ENCODE measurements at regions not wholly inside any gene's neighbourhood (a gene's known extent, or its start where the extent isn't known, plus 50 kb on each side); places are given as distances from the start of the nearest gene placed in this dataset.

GRCh38 chr12:77766224-77766623 lies 64.5 kb upstream of the NAV3 start:
- TF ChIP-seq CTCF (IDR thresholded peaks at IDR 0.05) = no peak
- TF ChIP-seq POLR2A (IDR thresholded peaks at IDR 0.05) = no peak
